ENCODE measurements at regions not wholly inside any gene's neighbourhood (a gene's known extent, or its start where the extent isn't known, plus 50 kb on each side); places are given as distances from the start of the nearest gene placed in this dataset.
A peak's percentile ranks its signal among the peaks of the same experiment; 100 is the strongest.

DNA sequence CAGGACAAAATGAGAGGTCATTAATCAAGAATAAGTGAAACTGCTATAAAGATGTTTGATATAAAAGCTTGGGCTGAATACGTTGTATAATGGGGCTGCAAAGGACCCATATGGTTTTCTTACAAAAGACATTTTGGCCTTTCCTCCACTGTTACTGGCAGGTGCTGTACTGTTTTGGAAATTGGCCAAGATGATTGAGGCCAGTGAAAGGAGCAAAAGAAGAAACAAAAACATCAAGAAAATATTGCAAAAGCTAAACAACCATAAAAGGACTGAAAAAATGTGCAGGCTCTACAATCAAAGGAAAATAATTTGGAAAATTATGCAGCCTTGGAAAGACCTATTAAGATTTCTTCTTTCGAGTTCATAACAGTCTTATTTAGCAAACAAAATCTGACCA is 222.2 kb upstream of the PPP1R2C start:
- H3K4me3 ChIP-seq (ENCODE audit: control insufficient read depth in 1 of 2, extremely low read depth in 1 of 2, low read length in 1 of 2), result no peak overlapping the region
- ChIA-PET POLR2A (no interaction called here), CTCF (no interaction called here)
- no peak overlapping the region for H3K4me3 Mint-ChIP-seq
- H3K36me3 ChIP-seq (ENCODE audit: control insufficient read depth in 2 of 2, extremely low read depth in 1 of 2, insufficient read depth in 1 of 2, low read length in 1 of 2), result no peaks in the 10 kb centered on the region
- no peaks in the 10 kb centered on the region for H3K27me3 ChIP-seq (replicated peaks in 1 of 2; ENCODE audit: control insufficient read depth in 2 of 2, extremely low read depth in 1 of 2, insufficient read depth in 2 of 2, low read length in 1 of 2)
- H3K27ac ChIP-seq (ENCODE audit: low read length), result no peak overlapping the region
- H3K36me3 Mint-ChIP-seq, result no peaks in the 10 kb centered on the region
- DNase-seq (no peak), ATAC-seq (replicated peaks in 1 of 4) (no peak)
- H3K27ac Mint-ChIP-seq, result no peak overlapping the region
- no peaks in the 10 kb centered on the region for H3K9me3 ChIP-seq
- no CpG with 5 or more reads among the region's 2 CpGs for WGBS (ENCODE audit: insufficient coverage)
- no peaks in the 10 kb centered on the region for H3K9me3 Mint-ChIP-seq
- H3K4me1 ChIP-seq (ENCODE audit: control insufficient read depth in 1 of 2, extremely low read depth in 1 of 2, insufficient read depth in 2 of 2, low read length in 2 of 2), result no peaks in the 10 kb centered on the region
- H3K27me3 Mint-ChIP-seq, result no peaks in the 10 kb centered on the region
- H3K4me1 Mint-ChIP-seq, result peaks cover 0 to 8% (median 4%) of the 10 kb centered on the region in 3 donors

- no CpG with 5 or more reads among the region's 4 CpGs for WGBS (ENCODE audit: insufficient coverage)
- H3K27ac Mint-ChIP-seq, result no peak overlapping the region
- ATAC-seq (replicated peaks in 1 of 4), result no peak
- ChIA-PET POLR2A (interaction anchor here in 1 of 2 donors (0.5 kb wide), 1 partner anchor 1210 kb away, joined by 4 read pairs; no protein-coding TSS in a partner anchor), CTCF (interaction anchor here in 1 of 2 donors (0.9 kb wide), 1 partner anchor 531 kb away, joined by 4 read pairs; no protein-coding TSS in a partner anchor)
- H3K27me3 Mint-ChIP-seq, result no peaks in the 10 kb centered on the region
- Histone ChIP-seq H3K27me3 (replicated peaks in 1 of 2; ENCODE audit: control insufficient read depth in 2 of 2, extremely low read depth in 1 of 2, insufficient read depth in 2 of 2, low read length in 1 of 2) (no peaks in the 10 kb centered on the region), H3K4me3 (ENCODE audit: control insufficient read depth in 1 of 2, extremely low read depth in 1 of 2, low read length in 1 of 2) (no peak overlapping the region), H3K4me1 (ENCODE audit: control insufficient read depth in 1 of 2, extremely low read depth in 1 of 2, insufficient read depth in 2 of 2, low read length in 2 of 2) (no peaks in the 10 kb centered on the region), H3K27ac (ENCODE audit: low read length) (no peak overlapping the region), H3K36me3 (ENCODE audit: control insufficient read depth in 2 of 2, extremely low read depth in 1 of 2, insufficient read depth in 1 of 2, low read length in 1 of 2) (no peaks in the 10 kb centered on the region), H3K9me3 (no peaks in the 10 kb centered on the region)
- no peaks in the 10 kb centered on the region for H3K36me3 Mint-ChIP-seq
- H3K4me3 Mint-ChIP-seq, result no peak overlapping the region
- no peak for DNase-seq
- peaks cover 0 to 6% (median 4%) of the 10 kb centered on the region in 3 donors for H3K4me1 Mint-ChIP-seq
- H3K9me3 Mint-ChIP-seq, result no peaks in the 10 kb centered on the region
These were observed 224.7 kb upstream of the PPP1R2C start for GRCh38 chrX:43002526-43003203.

DNA sequence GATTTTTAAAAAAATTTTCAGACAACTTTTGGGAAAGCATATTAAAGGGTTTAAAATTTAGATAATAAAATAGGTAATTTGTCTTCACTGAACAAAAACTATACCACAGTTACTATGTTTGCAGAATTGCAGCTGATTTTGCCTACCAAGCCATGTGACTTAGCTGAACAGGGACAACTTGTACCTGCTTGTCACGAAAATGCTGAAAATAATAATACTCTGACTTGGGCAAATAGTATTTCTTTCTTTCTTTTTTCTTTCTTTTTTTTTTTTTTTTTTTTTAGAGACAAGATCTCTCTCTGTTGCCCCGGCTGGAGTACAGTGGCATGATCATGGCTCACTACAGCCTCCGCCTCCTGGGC is 225.2 kb upstream of the PPP1R2C start:
- no peaks in the 10 kb centered on the region for H3K27me3 Mint-ChIP-seq
- DNase-seq, result no peak
- no CpG with 5 or more reads among the region's 3 CpGs for WGBS (ENCODE audit: insufficient coverage)
- H3K36me3 ChIP-seq (ENCODE audit: control insufficient read depth in 2 of 2, extremely low read depth in 1 of 2, insufficient read depth in 1 of 2, low read length in 1 of 2), result no peaks in the 10 kb centered on the region
- ChIA-PET POLR2A (interaction anchor here in 1 of 2 donors (0.5 kb wide), 1 partner anchor 1211 kb away, joined by 4 read pairs; no protein-coding TSS in a partner anchor), CTCF (interaction anchor here in 1 of 2 donors (0.9 kb wide), 1 partner anchor 532 kb away, joined by 4 read pairs; no protein-coding TSS in a partner anchor)
- H3K27ac ChIP-seq (ENCODE audit: low read length), result no peak overlapping the region
- H3K27me3 ChIP-seq (replicated peaks in 1 of 2; ENCODE audit: control insufficient read depth in 2 of 2, extremely low read depth in 1 of 2, insufficient read depth in 2 of 2, low read length in 1 of 2), result no peaks in the 10 kb centered on the region
- H3K36me3 Mint-ChIP-seq, result no peaks in the 10 kb centered on the region
- peaks cover 0 to 6% (median 4%) of the 10 kb centered on the region in 3 donors for H3K4me1 Mint-ChIP-seq
- H3K9me3 Mint-ChIP-seq, result no peaks in the 10 kb centered on the region
- no peak overlapping the region for H3K4me3 ChIP-seq (ENCODE audit: control insufficient read depth in 1 of 2, extremely low read depth in 1 of 2, low read length in 1 of 2)
- H3K27ac Mint-ChIP-seq, result no peak overlapping the region
- H3K9me3 ChIP-seq, result no peaks in the 10 kb centered on the region
- H3K4me1 ChIP-seq (ENCODE audit: control insufficient read depth in 1 of 2, extremely low read depth in 1 of 2, insufficient read depth in 2 of 2, low read length in 2 of 2), result no peaks in the 10 kb centered on the region
- no peak for ATAC-seq (replicated peaks in 1 of 4)
- H3K4me3 Mint-ChIP-seq, result no peak overlapping the region

DNA sequence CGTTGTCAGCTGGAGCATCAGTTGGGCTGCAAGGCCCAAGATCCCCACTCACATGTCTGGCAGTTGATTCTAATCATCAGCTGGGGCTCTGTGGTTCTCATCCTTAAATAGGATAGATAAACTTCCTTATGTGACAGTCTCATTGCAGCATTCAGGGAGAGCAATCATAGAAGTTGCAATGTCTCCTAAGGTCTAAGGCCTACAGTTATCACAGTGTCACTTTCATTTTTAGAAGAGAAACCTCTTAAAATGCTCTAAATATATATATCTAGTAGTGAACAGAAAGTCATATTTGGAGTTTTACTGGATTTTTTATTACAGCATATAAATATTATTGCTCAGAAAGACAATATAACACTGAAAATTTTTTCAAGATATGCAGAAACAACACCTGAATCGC is 226.0 kb upstream of the PPP1R2C start:
- POLR2A ChIA-PET, result no interaction called here
- WGBS (ENCODE audit: insufficient coverage), result no CpG with 5 or more reads among the region's 2 CpGs
- H3K4me3 Mint-ChIP-seq, result no peak overlapping the region
- peaks cover 0 to 6% (median 4%) of the 10 kb centered on the region in 3 donors for H3K4me1 Mint-ChIP-seq
- DNase-seq (no peak), ATAC-seq (replicated peaks in 1 of 4) (no peak)
- Histone ChIP-seq H3K36me3 (ENCODE audit: control insufficient read depth in 2 of 2, extremely low read depth in 1 of 2, insufficient read depth in 1 of 2, low read length in 1 of 2) (no peaks in the 10 kb centered on the region), H3K9me3 (no peaks in the 10 kb centered on the region), H3K4me3 (ENCODE audit: control insufficient read depth in 1 of 2, extremely low read depth in 1 of 2, low read length in 1 of 2) (no peak overlapping the region), H3K27ac (ENCODE audit: low read length) (no peak overlapping the region), H3K27me3 (replicated peaks in 1 of 2; ENCODE audit: control insufficient read depth in 2 of 2, extremely low read depth in 1 of 2, insufficient read depth in 2 of 2, low read length in 1 of 2) (no peaks in the 10 kb centered on the region), H3K4me1 (ENCODE audit: control insufficient read depth in 1 of 2, extremely low read depth in 1 of 2, insufficient read depth in 2 of 2, low read length in 2 of 2) (no peaks in the 10 kb centered on the region)
- CTCF ChIA-PET, result no interaction called here
- peak overlapping the region in 1 of 2 donors; percentile 73 for H3K27ac Mint-ChIP-seq
- no peaks in the 10 kb centered on the region for H3K36me3 Mint-ChIP-seq
- H3K27me3 Mint-ChIP-seq, result no peaks in the 10 kb centered on the region
- no peaks in the 10 kb centered on the region for H3K9me3 Mint-ChIP-seq

DNA sequence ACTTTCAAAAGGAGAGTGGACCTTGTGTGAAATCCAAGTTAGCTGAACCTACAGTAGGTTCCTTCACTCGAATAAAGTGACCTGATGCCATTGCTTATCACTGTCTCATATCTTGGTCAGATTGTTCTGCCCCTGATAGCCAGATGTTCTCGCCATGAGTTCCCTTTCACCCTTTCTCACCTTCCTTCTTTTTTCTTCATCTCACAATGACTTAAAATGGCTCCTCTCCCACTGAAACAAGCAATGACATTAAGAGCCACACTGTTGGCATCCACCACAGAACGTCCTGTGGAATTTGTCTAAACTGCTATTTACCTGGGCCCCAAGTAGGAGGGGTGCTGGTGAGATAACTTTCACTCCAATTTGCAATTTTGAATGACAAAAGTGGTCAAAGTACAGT is 227.6 kb upstream of the PPP1R2C start:
- H3K27me3 Mint-ChIP-seq, result no peaks in the 10 kb centered on the region
- H3K36me3 ChIP-seq (ENCODE audit: control insufficient read depth in 2 of 2, extremely low read depth in 1 of 2, insufficient read depth in 1 of 2, low read length in 1 of 2), result no peaks in the 10 kb centered on the region
- H3K4me1 ChIP-seq (ENCODE audit: control insufficient read depth in 1 of 2, extremely low read depth in 1 of 2, insufficient read depth in 2 of 2, low read length in 2 of 2), result no peaks in the 10 kb centered on the region
- H3K27me3 ChIP-seq (replicated peaks in 1 of 2; ENCODE audit: control insufficient read depth in 2 of 2, extremely low read depth in 1 of 2, insufficient read depth in 2 of 2, low read length in 1 of 2), result no peaks in the 10 kb centered on the region
- H3K9me3 Mint-ChIP-seq, result no peaks in the 10 kb centered on the region
- no peak overlapping the region for H3K4me3 ChIP-seq (ENCODE audit: control insufficient read depth in 1 of 2, extremely low read depth in 1 of 2, low read length in 1 of 2)
- no peaks in the 10 kb centered on the region for H3K9me3 ChIP-seq
- ChIA-PET POLR2A (no interaction called here), CTCF (no interaction called here)
- H3K36me3 Mint-ChIP-seq, result no peaks in the 10 kb centered on the region
- no peak overlapping the region for H3K27ac Mint-ChIP-seq
- ATAC-seq (replicated peaks in 1 of 4) (no peak), DNase-seq (no peak)
- no peak overlapping the region for H3K27ac ChIP-seq (ENCODE audit: low read length)
- WGBS (ENCODE audit: insufficient coverage), result 100% methylated on average over 1 of the region's 3 CpGs
- no peak overlapping the region for H3K4me3 Mint-ChIP-seq
- H3K4me1 Mint-ChIP-seq, result peaks cover 0 to 8% (median 4%) of the 10 kb centered on the region in 3 donors

DNA sequence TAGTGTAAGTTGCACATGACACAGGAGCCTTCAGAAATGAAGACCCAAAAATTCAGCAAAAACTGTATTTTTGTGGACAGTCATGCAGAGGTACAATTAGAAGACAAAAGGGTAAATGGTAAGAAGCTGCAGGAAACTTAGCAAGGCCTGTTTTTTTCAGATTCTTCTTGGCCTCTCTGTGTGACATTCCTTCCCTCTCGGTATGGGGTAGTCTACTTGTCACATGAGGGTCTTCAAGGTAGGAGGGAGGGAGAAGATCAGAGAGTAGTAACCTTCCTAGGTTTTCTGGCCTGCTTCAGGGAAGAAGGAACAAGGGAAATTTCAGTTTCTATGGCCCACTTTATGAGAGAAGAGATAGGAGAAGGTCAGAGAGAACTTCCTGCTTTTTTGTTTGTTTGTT is 230.4 kb upstream of the PPP1R2C start:
- Histone ChIP-seq H3K4me1 (ENCODE audit: control insufficient read depth in 1 of 2, extremely low read depth in 1 of 2, insufficient read depth in 2 of 2, low read length in 2 of 2) (no peaks in the 10 kb centered on the region), H3K9me3 (no peaks in the 10 kb centered on the region), H3K4me3 (ENCODE audit: control insufficient read depth in 1 of 2, extremely low read depth in 1 of 2, low read length in 1 of 2) (no peak overlapping the region), H3K27ac (ENCODE audit: low read length) (no peak overlapping the region), H3K36me3 (ENCODE audit: control insufficient read depth in 2 of 2, extremely low read depth in 1 of 2, insufficient read depth in 1 of 2, low read length in 1 of 2) (no peaks in the 10 kb centered on the region), H3K27me3 (replicated peaks in 1 of 2; ENCODE audit: control insufficient read depth in 2 of 2, extremely low read depth in 1 of 2, insufficient read depth in 2 of 2, low read length in 1 of 2) (no peaks in the 10 kb centered on the region)
- Mint-ChIP-seq H3K4me1 (peaks cover 0 to 6% (median 4%) of the 10 kb centered on the region in 3 donors), H3K4me3 (no peak overlapping the region), H3K27ac (no peak overlapping the region), H3K9me3 (no peaks in the 10 kb centered on the region), H3K27me3 (no peaks in the 10 kb centered on the region), H3K36me3 (no peaks in the 10 kb centered on the region)
- no peak for DNase-seq
- CTCF ChIA-PET, result no interaction called here
- WGBS (ENCODE audit: insufficient coverage), result no CpG with 5 or more reads among the region's 1 CpG
- POLR2A ChIA-PET, result no interaction called here
- no peak for ATAC-seq (replicated peaks in 1 of 4)

DNA sequence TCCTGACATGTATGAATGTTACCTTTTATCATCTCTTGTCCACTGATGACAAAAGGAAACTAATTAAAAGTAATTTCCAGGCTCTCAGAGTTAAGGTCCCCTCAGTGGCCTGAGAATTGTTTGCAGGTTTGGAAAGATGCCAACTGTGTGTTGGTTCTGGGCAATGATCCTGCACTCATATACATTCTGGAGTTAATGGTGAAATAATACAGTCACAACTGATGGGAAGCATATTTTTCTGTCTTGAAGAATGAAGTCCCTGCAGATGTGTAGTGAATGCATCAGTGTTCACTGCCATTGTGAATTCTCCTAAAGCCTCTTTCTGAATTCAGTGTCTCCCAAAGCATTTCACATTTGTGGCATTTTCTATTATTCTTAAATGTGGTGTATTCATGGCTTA is 238.1 kb upstream of the PPP1R2C start:
- H3K9me3 ChIP-seq, result no peaks in the 10 kb centered on the region
- H3K27me3 ChIP-seq (replicated peaks in 1 of 2; ENCODE audit: control insufficient read depth in 2 of 2, extremely low read depth in 1 of 2, insufficient read depth in 2 of 2, low read length in 1 of 2), result no peaks in the 10 kb centered on the region
- no peaks in the 10 kb centered on the region for H3K4me1 ChIP-seq (ENCODE audit: control insufficient read depth in 1 of 2, extremely low read depth in 1 of 2, insufficient read depth in 2 of 2, low read length in 2 of 2)
- H3K27ac Mint-ChIP-seq, result no peak overlapping the region
- DNase-seq, result no peak
- no peak for ATAC-seq (replicated peaks in 1 of 4)
- H3K4me3 Mint-ChIP-seq, result no peak overlapping the region
- no peak overlapping the region for H3K4me3 ChIP-seq (ENCODE audit: control insufficient read depth in 1 of 2, extremely low read depth in 1 of 2, low read length in 1 of 2)
- CTCF ChIA-PET, result no interaction called here
- H3K36me3 Mint-ChIP-seq, result no peaks in the 10 kb centered on the region
- H3K36me3 ChIP-seq (ENCODE audit: control insufficient read depth in 2 of 2, extremely low read depth in 1 of 2, insufficient read depth in 1 of 2, low read length in 1 of 2), result no peaks in the 10 kb centered on the region
- peaks cover 0 to 11% of the 10 kb centered on the region in 2 donors for H3K27me3 Mint-ChIP-seq
- no peak overlapping the region for H3K27ac ChIP-seq (ENCODE audit: low read length)
- POLR2A ChIA-PET, result no interaction called here
- peaks cover 4 to 8% (median 6%) of the 10 kb centered on the region in 3 donors for H3K4me1 Mint-ChIP-seq
- H3K9me3 Mint-ChIP-seq, result no peaks in the 10 kb centered on the region

Data from T-cell (primary cell).